Tibial nerve (tissue), 4 donors: ENCODE measurements at regions not wholly inside any gene's neighbourhood (a gene's known extent, or its start where the extent isn't known, plus 50 kb on each side); places are given as distances from the start of the nearest gene placed in this dataset.

Experiments used
- DNase-seq, 2 donors: peaks; one replicate each; pipeline ENCODE4 v3.0.0-alpha.2; 2019; ENCODE audit warnings: low spot score in 2 of 2
- H3K27ac ChIP-seq, 4 donors: fragments of 200-600 bp; sonication (generic) in 3 of 4; one replicate each; pipeline ENCODE4 v1.5.1; 2017 to 2019; ENCODE audit warnings: mild to moderate bottlenecking in 1 of 4
- H3K27me3 ChIP-seq, 2 donors: fragments of 200-600 bp; sonication (generic) in 1 of 2; one replicate each; pipeline versions ENCODE4 v1.5.1 to v1.6.0; 2017 to 2019
- H3K36me3 ChIP-seq, 3 donors: fragments of 200-600 bp; sonication (generic); one replicate each; pipeline ENCODE4 v1.5.1; 2018 to 2019
- H3K4me1 ChIP-seq, 4 donors: fragments of 200-600 bp; sonication (generic) in 3 of 4; one replicate each; pipeline ENCODE4 v1.5.1; 2017 to 2019
- H3K4me3 ChIP-seq, 4 donors: fragments of 200-600 bp; sonication (generic) in 3 of 4; one replicate each; pipeline ENCODE4 v1.5.1; 2017 to 2019; ENCODE audit warnings: mild to moderate bottlenecking in 1 of 4, moderate library complexity in 1 of 4
- H3K9me3 ChIP-seq, 4 donors: fragments of 200-600 bp; sonication (generic) in 3 of 4; one replicate each; pipeline ENCODE4 v1.5.1; 2017 to 2019
- EP300 ChIP-seq, 2 donors: sonication (generic); formaldehyde crosslinking; IDR thresholded peaks; one replicate each; pipeline ENCODE4 v1.6.1; 2017; ENCODE audit warnings: antibody characterized with exemption in 2 of 2, mild to moderate bottlenecking in 1 of 2
- POLR2A ChIP-seq, 2 donors: fragments of 450-650 bp; IDR thresholded peaks; one replicate each; pipeline ENCODE4 v1.6.1; 2017; ENCODE audit warnings: antibody characterized with exemption in 2 of 2, mild to moderate bottlenecking in 2 of 2, moderate library complexity in 2 of 2
- whole genome bisulfite sequencing, 2 donors: methylation state at CpG; one replicate each; pipeline ENCODE4 v1.1.5; 2018; 5-methylcytosine and 5-hydroxymethylcytosine counted together
- TF ChIP-seq, protein P1 (sequence below), 5 experiments: fragments of 200-600 bp in 3 of 5; fragments of 450-650 bp in 2 of 5; sonication (generic) in 3 of 5; IDR thresholded peaks; one replicate each; pipeline ENCODE4 v1.5.1; 2016 to 2019; ENCODE audit warnings: antibody characterized with exemption in 5 of 5, mild to moderate bottlenecking in 3 of 5, moderate library complexity in 2 of 5

DNA sequence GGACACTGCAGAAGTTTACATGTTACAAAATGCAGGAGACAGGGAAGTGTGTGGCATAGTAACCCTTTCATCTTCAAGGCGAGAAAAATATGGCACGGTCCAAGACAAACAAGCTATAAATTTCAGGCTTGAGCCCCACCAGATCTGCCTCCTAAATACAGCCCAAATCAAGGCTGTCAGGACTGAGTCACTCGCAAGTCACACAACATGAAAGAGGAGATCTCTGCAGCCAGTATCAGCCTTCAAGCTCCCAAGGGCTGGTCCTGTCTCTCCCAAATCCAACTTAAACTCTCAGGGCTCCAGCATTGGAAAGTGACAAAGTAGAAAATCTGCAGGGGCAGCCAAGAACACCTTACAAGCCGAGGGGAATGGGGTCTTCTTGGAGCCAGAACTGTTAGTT, 106.3 kb upstream of the GATA6 start:
- DNase-seq, result no peak
- 73 to 75% methylated on average over 4 of the region's 4 CpGs for WGBS, 2 donors
- Histone ChIP-seq H3K36me3 (no peaks in the 10 kb centered on the region), H3K27me3 (no peaks in the 10 kb centered on the region), H3K4me3 (no peak overlapping the region), H3K9me3 (no peaks in the 10 kb centered on the region), H3K27ac (no peak overlapping the region), H3K4me1 (no peaks in the 10 kb centered on the region)
- TF ChIP-seq, protein P1, sequence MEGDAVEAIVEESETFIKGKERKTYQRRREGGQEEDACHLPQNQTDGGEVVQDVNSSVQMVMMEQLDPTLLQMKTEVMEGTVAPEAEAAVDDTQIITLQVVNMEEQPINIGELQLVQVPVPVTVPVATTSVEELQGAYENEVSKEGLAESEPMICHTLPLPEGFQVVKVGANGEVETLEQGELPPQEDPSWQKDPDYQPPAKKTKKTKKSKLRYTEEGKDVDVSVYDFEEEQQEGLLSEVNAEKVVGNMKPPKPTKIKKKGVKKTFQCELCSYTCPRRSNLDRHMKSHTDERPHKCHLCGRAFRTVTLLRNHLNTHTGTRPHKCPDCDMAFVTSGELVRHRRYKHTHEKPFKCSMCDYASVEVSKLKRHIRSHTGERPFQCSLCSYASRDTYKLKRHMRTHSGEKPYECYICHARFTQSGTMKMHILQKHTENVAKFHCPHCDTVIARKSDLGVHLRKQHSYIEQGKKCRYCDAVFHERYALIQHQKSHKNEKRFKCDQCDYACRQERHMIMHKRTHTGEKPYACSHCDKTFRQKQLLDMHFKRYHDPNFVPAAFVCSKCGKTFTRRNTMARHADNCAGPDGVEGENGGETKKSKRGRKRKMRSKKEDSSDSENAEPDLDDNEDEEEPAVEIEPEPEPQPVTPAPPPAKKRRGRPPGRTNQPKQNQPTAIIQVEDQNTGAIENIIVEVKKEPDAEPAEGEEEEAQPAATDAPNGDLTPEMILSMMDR (IDR thresholded peaks at IDR 0.05), result no peak
- TF ChIP-seq POLR2A (IDR thresholded peaks at IDR 0.05) (no peak), EP300 (IDR thresholded peaks at IDR 0.05) (no peak)

DNA sequence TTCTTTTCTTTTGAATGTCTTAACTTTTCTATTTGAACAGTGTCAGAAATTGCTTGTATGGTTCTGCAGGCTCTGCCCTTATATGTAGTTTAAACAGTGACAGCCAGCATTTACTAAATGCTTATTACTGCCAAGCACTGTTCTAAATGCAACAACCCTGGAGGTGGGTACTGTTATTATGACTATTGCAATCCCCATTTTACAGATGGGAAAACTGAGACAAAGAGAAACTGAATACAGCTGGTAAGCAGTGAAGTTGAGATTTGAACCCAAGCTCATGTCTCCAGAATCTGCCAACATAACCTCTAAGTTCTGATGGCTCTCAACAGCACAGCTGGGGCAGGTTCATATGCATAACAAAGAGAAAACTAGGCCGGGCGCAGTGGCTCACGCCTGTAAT, 105.7 kb upstream of the GATA6 start:
- Histone ChIP-seq H3K4me3 (no peak overlapping the region), H3K27me3 (no peaks in the 10 kb centered on the region), H3K27ac (no peak overlapping the region), H3K9me3 (no peaks in the 10 kb centered on the region), H3K4me1 (no peaks in the 10 kb centered on the region), H3K36me3 (no peaks in the 10 kb centered on the region)
- 87 to 94% methylated on average over 3 of the region's 3 CpGs for WGBS, 2 donors
- no peak for DNase-seq
- TF ChIP-seq, protein P1 (IDR thresholded peaks at IDR 0.05), result no peak
- TF ChIP-seq EP300 (IDR thresholded peaks at IDR 0.05), result no peak
- TF ChIP-seq POLR2A (IDR thresholded peaks at IDR 0.05), result no peak

DNA sequence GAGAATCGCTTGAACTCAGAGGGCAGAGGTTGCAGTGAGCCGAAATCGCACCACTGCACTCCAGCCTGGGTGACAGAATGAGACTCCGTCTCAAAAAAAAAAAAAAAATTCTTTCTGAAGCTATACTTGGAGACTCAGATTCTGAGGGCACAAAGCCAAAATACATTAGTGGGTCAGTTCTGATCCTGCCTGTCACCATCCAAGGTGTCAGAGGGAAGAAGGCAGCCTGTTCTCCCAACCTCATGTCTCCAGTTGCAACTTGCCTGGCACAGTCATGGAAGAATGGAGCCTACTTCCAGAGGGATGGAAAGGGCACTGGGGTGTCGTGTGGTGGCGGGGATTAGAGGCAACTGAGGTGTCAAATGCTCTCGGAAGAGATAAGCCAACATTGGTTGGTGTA, 104.8 kb upstream of the GATA6 start:
- 77 to 83% methylated on average over 7 of the region's 7 CpGs for WGBS, 2 donors
- no peaks in the 10 kb centered on the region for H3K4me1 ChIP-seq
- DNase-seq, result no peak
- H3K9me3 ChIP-seq, result no peaks in the 10 kb centered on the region
- no peak overlapping the region for H3K4me3 ChIP-seq
- no peaks in the 10 kb centered on the region for H3K36me3 ChIP-seq
- no peak overlapping the region for H3K27ac ChIP-seq
- TF ChIP-seq, protein P1 (IDR thresholded peaks at IDR 0.05), result no peak
- no peak for TF ChIP-seq EP300 (IDR thresholded peaks at IDR 0.05)
- TF ChIP-seq POLR2A (IDR thresholded peaks at IDR 0.05), result no peak
- no peaks in the 10 kb centered on the region for H3K27me3 ChIP-seq

DNA sequence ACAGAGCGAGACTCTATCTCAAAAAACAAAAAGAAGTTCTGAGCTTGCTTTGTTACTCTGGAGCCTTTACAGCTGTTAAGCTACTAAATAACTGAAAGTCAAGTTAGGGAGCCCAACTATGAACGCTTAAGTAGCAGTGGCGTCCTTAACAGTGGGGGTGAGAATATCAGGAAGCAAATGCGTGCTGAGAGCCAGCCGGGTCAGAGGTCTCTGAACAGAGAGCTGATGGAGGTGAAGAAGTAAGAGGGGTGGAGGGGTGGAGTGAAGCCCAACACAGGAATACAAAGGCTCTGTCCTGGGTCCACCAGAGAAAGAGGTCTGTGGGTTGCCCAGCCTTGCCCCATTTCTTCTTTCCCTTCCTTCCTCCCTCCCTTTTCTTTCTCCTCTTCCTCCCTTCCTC, 104.1 kb upstream of the GATA6 start:
- Histone ChIP-seq H3K27me3 (no peaks in the 10 kb centered on the region), H3K9me3 (no peaks in the 10 kb centered on the region), H3K27ac (no peak overlapping the region), H3K4me3 (no peak overlapping the region), H3K36me3 (no peaks in the 10 kb centered on the region), H3K4me1 (no peaks in the 10 kb centered on the region)
- no peak for DNase-seq
- TF ChIP-seq EP300 (IDR thresholded peaks at IDR 0.05), result no peak
- no peak for TF ChIP-seq POLR2A (IDR thresholded peaks at IDR 0.05)
- TF ChIP-seq, protein P1 (IDR thresholded peaks at IDR 0.05), result no peak
- 55 to 56% methylated on average over 5 of the region's 5 CpGs for WGBS, 2 donors

DNA sequence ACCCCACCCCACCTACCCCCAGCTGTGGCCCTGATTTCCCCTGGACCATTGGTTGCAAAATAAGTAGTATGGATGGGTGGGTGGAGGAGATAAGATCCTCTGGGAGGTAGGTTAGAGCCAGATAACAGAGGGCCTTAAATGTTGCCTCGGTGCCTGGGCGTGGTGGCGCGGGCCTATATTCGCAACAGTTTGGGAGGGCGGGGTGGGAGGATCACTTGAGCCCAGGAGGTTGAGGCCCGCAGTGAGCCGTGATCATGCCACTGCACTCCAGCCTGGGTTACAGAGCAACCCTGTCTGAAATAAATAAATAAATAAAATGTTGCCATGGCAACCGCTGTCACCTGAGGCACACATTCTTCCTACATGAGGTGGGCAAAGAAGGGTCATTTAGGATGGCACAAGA, 103.3 kb upstream of the GATA6 start:
- Histone ChIP-seq H3K27me3 (no peaks in the 10 kb centered on the region), H3K9me3 (no peaks in the 10 kb centered on the region), H3K36me3 (no peaks in the 10 kb centered on the region), H3K4me1 (no peaks in the 10 kb centered on the region), H3K27ac (no peak overlapping the region), H3K4me3 (no peak overlapping the region)
- DNase-seq, result no peak
- TF ChIP-seq, protein P1 (IDR thresholded peaks at IDR 0.05), result no peak
- TF ChIP-seq POLR2A (IDR thresholded peaks at IDR 0.05), result no peak
- TF ChIP-seq EP300 (IDR thresholded peaks at IDR 0.05), result no peak
- 91 to 95% methylated on average over 9 of the region's 9 CpGs for WGBS, 2 donors
